ENCODE measurements at regions not wholly inside any gene's neighbourhood (a gene's known extent, or its start where the extent isn't known, plus 50 kb on each side); places are given as distances from the start of the nearest gene placed in this dataset.

DNA sequence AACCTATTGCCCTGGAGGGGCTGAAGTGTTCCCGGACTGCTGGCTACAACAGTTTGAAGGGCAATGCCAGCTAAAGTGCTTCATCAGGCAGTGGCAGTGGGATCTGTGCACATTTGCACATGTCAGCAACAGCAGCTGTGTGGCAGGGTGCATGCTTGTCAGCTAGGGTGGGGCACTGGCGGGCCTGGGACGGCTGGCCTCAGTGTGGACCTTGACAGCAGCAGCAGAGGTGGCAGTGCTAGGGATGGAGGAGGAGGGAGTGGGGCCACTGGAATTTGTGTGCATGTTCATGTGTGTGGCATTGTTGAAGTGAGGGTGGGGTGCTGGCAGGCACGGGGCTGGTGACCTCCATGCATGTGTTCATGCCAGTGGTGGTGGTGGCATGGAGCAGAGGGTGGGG is 203.3 kb upstream of the HS3ST4 start:
- Histone ChIP-seq H3K4me1 (ENCODE audit: control insufficient read depth in 2 of 2, insufficient read depth in 2 of 2, low read length in 2 of 2) (no peaks in the 10 kb centered on the region), H3K79me2 (ENCODE audit: control insufficient read depth, insufficient read depth, low read length) (no peaks in the 10 kb centered on the region), H3K36me3 (replicated peaks in 1 of 2; ENCODE audit: control extremely low read depth in 1 of 2, control insufficient read depth in 1 of 2, extremely low read depth in 1 of 2, insufficient read depth in 2 of 2, low read length in 1 of 2) (no peaks in the 10 kb centered on the region), H3K27me3 (replicated peaks in 1 of 4; ENCODE audit: control extremely low read depth in 1 of 4, control insufficient read depth in 3 of 4, insufficient read depth in 4 of 4, low read length in 3 of 4) (no peaks in the 10 kb centered on the region), H3K27ac (ENCODE audit: low read length in 2 of 2) (no peak overlapping the region), H3K9ac (ENCODE audit: low read length) (no peak overlapping the region), H2AFZ (ENCODE audit: insufficient read depth, low read depth, low read length, poor library complexity, severe bottlenecking) (no peak overlapping the region), H4K20me1 (ENCODE audit: control insufficient read depth, insufficient read depth, low read length, poor library complexity, severe bottlenecking) (no peaks in the 10 kb centered on the region), H3K9me3 (ENCODE audit: control extremely low read depth in 1 of 3, control insufficient read depth in 2 of 3, insufficient read depth in 1 of 3, low read length in 2 of 3) (peaks cover 0 to 14% (median 0%) of the 10 kb centered on the region in 3 donors), H3K4me2 (replicated peaks; ENCODE audit: low read depth, low read length, poor library complexity, severe bottlenecking) (no peak overlapping the region), H3K4me3 (ENCODE audit: control extremely low read depth in 1 of 5, extremely low read depth in 1 of 5, insufficient read depth in 1 of 5, low read depth in 2 of 5, low read length in 4 of 5) (no peak overlapping the region)
- H3K4me3 Mint-ChIP-seq, result no peak overlapping the region
- intact Hi-C loops (cut with micrococcal nuclease), result no loop called here
- peaks cover 2% of the 10 kb centered on the region for H3K9me3 Mint-ChIP-seq (ENCODE audit: insufficient read depth)
- H3K4me1 Mint-ChIP-seq, result no peaks in the 10 kb centered on the region
- ATAC-seq (ENCODE audit: low read depth) (no peak), DNase-seq (no peak)
- 93% methylated on average over 4 of the region's 4 CpGs for WGBS (ENCODE audit: insufficient coverage)
- CTCF ChIA-PET, result no interaction called here
- peaks cover 9% of the 10 kb centered on the region for H3K27me3 Mint-ChIP-seq
- H3K27ac Mint-ChIP-seq, result no peak overlapping the region
- POLR2A ChIA-PET, result no interaction called here
- TF ChIP-seq, protein P1, sequence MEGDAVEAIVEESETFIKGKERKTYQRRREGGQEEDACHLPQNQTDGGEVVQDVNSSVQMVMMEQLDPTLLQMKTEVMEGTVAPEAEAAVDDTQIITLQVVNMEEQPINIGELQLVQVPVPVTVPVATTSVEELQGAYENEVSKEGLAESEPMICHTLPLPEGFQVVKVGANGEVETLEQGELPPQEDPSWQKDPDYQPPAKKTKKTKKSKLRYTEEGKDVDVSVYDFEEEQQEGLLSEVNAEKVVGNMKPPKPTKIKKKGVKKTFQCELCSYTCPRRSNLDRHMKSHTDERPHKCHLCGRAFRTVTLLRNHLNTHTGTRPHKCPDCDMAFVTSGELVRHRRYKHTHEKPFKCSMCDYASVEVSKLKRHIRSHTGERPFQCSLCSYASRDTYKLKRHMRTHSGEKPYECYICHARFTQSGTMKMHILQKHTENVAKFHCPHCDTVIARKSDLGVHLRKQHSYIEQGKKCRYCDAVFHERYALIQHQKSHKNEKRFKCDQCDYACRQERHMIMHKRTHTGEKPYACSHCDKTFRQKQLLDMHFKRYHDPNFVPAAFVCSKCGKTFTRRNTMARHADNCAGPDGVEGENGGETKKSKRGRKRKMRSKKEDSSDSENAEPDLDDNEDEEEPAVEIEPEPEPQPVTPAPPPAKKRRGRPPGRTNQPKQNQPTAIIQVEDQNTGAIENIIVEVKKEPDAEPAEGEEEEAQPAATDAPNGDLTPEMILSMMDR (IDR thresholded peaks at IDR 0.05), result no peak
- TF ChIP-seq EZH2 (IDR thresholded peaks at IDR 0.05; ENCODE audit: borderline replicate concordance, insufficient read depth, low read depth, low read length, poor library complexity, severe bottlenecking), result no peak

DNA sequence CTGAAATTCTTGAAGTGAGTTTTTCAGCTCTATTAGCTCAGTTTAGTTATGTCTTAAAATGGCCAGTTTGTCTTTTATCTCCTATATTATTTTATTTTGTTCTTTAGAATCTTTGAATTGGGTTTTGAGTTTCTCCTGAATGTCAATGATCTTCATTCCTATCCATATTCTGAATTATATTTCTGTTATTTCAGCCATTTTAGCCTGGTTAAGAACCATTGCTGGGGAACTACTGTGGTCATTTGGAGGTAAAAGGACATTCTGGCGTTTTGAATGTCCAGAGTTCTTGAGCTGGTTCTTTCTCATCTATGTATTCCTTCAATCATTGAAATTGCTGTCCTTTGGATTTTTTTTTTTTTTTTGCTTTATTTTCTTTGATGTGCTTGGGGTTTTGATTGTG is 203.9 kb upstream of the HS3ST4 start:
- H3K79me2 ChIP-seq (ENCODE audit: control insufficient read depth, insufficient read depth, low read length), result no peaks in the 10 kb centered on the region
- H3K4me1 ChIP-seq (ENCODE audit: control insufficient read depth in 2 of 2, insufficient read depth in 2 of 2, low read length in 2 of 2), result no peaks in the 10 kb centered on the region
- intact Hi-C loops (cut with micrococcal nuclease), result no loop called here
- Mint-ChIP-seq H3K4me1 (no peaks in the 10 kb centered on the region), H3K27ac (no peak overlapping the region), H3K27me3 (peaks cover 6% of the 10 kb centered on the region), H3K9me3 (ENCODE audit: insufficient read depth) (peaks cover 4% of the 10 kb centered on the region), H3K4me3 (no peak overlapping the region)
- H4K20me1 ChIP-seq (ENCODE audit: control insufficient read depth, insufficient read depth, low read length, poor library complexity, severe bottlenecking), result no peaks in the 10 kb centered on the region
- H2AFZ ChIP-seq (ENCODE audit: insufficient read depth, low read depth, low read length, poor library complexity, severe bottlenecking), result no peak overlapping the region
- no CpG with 5 or more reads among the region's 1 CpG for WGBS (ENCODE audit: insufficient coverage)
- no peak for DNase-seq
- H3K9ac ChIP-seq (ENCODE audit: low read length), result no peak overlapping the region
- H3K4me3 ChIP-seq (ENCODE audit: control extremely low read depth in 1 of 5, extremely low read depth in 1 of 5, insufficient read depth in 1 of 5, low read depth in 2 of 5, low read length in 4 of 5), result no peak overlapping the region
- no peak for ATAC-seq (ENCODE audit: low read depth)
- ChIA-PET POLR2A (no interaction called here), CTCF (no interaction called here)
- TF ChIP-seq EZH2 (IDR thresholded peaks at IDR 0.05; ENCODE audit: borderline replicate concordance, insufficient read depth, low read depth, low read length, poor library complexity, severe bottlenecking), result no peak
- TF ChIP-seq, protein P1 (IDR thresholded peaks at IDR 0.05), result no peak
- no peak overlapping the region for H3K27ac ChIP-seq (ENCODE audit: low read length in 2 of 2)
- peaks cover 0 to 14% (median 0%) of the 10 kb centered on the region in 3 donors for H3K9me3 ChIP-seq (ENCODE audit: control extremely low read depth in 1 of 3, control insufficient read depth in 2 of 3, insufficient read depth in 1 of 3, low read length in 2 of 3)
- no peaks in the 10 kb centered on the region for H3K27me3 ChIP-seq (replicated peaks in 1 of 4; ENCODE audit: control extremely low read depth in 1 of 4, control insufficient read depth in 3 of 4, insufficient read depth in 4 of 4, low read length in 3 of 4)
- no peaks in the 10 kb centered on the region for H3K36me3 ChIP-seq (replicated peaks in 1 of 2; ENCODE audit: control extremely low read depth in 1 of 2, control insufficient read depth in 1 of 2, extremely low read depth in 1 of 2, insufficient read depth in 2 of 2, low read length in 1 of 2)
- H3K4me2 ChIP-seq (replicated peaks; ENCODE audit: low read depth, low read length, poor library complexity, severe bottlenecking), result no peak overlapping the region
